MV-4-11 (cell line): ENCODE measurements at regions not wholly inside any gene's neighbourhood (a gene's known extent, or its start where the extent isn't known, plus 50 kb on each side); places are given as distances from the start of the nearest gene placed in this dataset.
"Not testable (repeated sequence)": the region's sequence is repeated elsewhere in the genome, so short reads cannot be mapped to it uniquely, and the experiment has no call there.

ENCODE experiments used
- DNase-seq: peaks from one replicate; lab custom pipeline; 2025; lab: John Stamatoyannopoulos, UW

DNA sequence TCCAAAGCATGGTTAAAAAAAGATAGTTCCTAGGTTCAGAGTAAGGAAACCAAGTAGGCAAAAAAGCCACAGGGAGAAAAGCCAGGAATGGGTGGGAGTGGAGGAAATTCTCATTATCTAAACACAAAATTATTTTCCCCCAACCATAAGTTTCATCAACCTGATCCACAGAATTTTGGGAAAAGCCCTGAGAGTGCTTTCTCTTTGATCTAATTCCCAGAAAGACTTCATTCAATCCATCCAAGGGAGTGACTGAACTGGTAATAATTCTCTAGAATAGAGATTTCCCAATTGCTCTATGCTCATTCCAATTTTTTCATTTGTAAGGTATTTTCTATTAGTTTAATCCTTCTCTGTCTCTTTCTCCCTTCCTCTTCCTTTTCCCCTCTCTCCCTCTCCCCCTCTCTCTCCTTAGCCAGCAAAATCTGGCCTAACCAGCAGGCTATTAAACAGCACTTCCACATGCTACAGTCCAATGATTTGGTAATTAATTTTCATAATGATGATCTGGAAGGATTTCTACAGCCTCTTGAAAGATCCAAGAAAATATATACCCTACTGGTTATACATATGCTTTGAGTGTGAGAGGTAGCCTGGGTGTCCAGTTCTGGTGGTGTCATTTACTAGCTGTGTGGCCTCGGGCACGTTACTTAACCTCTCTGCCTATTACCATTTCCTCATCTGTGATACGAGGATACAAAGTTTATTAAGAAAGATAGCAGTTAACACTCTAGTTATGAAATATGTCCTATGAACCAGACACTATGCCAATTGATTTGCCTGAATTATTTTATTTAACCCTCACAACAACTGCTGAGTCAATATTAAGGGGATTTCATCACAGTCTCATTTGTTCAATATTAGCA lies 251.5 kb upstream of the RASGEF1B start:
- no peak for DNase-seq

DNA sequence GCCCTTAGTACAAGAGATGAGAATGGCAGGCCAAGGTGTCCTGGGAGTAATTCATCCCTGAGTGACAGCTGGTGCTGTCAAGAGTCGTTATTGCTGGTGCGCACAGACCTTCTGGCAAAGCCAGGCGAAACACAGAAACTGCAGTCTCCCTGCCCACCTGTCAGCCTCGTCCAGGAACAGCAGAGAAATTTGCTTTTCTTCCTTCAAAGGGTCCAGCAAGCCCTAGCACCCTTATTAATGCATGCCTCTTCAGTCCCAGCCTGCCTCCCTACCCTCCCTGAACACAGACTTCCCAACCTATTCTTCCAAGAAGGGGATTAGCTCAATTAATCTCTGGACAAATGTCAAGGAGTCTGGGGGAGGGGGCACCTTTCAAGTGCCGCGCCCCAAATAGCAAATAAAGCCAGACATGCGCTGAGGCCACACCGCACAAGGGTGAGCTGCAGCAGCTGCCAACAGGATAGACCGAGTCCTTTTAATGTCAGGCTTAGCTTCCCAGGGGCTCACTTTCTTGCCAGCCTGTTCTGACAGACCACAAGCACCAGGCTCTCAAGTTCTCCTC lies 250.7 kb upstream of the RASGEF1B start:
- no peak for DNase-seq

DNA sequence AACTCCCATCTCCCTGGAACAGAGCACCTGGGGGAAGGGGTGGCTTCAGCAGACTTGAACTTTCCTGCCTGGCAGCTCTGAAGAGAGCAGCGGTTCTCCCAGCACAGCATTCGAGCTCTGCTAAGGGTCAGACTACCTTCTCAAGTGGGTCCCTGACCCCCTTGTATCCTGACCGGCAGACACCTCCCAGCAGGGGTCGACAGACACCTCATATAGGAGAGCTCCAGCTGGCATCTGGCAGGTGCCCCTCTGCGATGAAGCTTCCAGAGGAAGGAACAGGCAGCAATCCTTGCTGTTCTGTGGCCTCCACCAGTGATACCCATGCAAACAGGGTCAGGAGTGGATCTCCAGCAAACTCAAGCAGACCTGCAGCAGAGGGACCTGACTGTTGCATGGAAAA lies 244.1 kb upstream of the RASGEF1B start:
- DNase-seq: no peak

DNA sequence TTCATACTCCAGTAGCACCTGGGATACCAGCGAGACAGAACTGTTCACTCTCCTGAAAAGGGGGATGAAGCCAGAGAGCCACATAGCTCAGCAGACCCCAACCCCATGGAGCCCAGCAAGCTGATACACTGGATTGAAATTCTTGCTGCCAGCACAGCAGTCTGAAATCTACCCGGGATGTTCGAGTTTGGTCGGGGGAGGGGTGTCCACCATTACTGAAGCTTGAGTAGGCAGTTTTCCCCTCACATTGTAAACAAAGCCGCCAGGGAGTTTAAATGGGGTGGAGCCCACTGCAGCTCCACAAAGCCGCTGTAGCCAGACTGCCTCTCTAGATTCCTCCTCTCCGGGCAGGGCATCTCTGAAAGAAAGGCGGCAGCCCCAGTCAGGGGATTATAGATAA lies 243.7 kb upstream of the RASGEF1B start:
- not testable (repeated sequence) for DNase-seq

DNA sequence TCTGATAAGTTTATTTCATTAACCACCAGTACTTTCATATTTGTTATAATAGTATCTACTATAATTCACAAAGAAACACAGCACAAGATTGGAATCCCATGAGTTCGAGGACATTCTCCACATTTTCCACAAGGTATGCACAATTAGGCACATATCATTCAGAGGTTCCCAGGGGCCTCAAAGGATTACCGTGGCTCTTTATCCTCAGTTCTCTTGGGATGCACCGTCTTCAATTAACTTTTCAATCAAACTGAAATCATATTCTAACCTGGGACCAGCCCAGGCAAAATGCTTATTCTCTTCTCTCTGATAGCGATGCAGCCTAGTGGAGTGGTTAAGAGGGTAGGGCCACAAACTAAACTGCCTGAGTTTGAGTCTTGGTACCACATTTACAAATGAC lies 242.6 kb upstream of the RASGEF1B start:
- DNase-seq: no peak

DNA sequence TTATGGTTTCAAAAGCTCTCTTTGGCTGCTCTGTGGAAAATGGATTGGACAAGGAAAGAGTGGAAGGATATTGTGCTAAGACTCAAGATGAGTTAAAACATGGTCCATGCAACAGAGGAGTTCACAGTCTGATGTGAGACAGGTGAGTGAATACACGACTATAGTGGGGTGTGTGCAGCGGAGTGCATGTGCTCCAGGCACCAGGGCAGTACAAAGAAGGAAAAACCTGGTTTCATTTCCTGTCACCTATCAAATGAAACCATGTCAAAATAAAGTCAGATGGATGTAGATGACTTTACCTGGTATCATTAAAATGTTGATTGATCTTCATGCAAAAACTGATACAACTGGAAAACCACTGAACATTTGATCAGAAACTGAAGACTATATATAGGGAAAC lies 241.0 kb upstream of the RASGEF1B start:
- no peak for DNase-seq

DNA sequence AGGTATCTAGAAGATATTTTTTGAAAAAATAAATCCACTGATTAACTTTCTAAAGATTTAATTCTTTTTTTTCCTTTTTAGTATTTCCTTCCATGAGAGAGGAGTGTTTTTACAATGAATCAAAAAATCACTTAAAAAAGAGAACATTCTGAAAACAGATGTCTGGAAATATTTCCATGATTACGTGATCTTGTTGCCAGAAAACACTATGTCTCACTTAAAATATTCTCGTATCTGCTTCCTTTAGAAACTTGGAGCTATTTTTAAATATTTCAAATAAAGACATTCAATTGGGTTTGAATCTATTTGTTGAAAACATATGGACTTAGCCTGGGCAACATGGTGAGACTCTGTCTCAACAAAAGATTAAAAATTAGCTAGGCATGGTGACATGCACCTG lies 232.8 kb upstream of the RASGEF1B start:
- DNase-seq: no peak

DNA sequence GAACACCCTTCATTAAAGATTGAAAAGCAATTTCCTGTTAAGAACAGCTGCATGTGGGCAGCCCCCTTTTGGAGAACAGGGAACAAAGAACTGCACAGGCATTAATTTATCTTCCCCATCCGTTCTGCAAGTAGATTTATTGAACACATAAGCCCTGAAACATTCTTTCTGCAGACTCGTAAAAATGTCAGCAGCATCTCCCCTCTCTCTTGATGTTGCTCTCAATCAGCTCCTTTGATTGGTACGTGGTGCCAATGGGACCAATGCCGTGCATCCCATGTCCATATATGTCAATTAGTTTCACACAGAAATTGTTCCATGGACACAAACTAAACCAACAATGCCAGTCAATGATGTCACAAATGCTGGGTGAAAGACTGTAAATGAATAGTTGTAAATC lies 228.5 kb upstream of the RASGEF1B start:
- DNase-seq: no peak

DNA sequence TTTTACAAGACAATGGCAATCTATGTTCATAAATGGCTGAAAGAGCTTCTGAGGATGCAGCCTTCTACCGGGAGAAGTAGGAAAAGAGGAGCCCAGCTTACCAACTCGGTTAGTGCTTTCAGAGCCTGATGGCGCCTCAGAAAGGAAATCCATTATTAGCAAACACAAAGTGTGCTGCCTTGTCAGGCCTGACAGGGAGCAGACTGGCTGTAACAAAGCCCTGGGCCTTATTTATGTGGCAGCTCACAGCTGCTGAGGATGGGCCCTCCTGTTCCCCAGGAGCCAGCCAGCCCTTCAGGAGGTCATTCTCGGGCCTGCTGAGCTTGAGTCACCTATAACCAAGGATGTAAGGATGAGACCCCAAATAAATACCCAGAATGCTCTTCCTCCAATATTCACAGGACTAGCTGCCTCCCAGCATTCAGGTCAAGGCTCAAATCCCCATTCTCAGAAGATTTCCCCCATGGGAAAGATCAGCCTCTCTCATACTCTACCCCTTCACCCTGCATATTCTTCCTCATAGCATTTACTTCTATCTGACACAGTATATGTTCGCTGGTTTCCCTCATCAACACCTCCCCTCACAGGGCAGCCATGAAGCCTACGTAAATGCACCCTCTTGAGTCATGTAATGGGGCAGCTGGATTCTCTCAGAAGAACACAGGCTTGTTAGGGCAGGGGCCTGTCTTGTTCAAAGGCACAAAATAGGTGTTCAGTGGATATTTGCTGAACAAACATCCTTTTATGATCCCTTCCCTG lies 227.0 kb upstream of the RASGEF1B start:
- no peak for DNase-seq

DNA sequence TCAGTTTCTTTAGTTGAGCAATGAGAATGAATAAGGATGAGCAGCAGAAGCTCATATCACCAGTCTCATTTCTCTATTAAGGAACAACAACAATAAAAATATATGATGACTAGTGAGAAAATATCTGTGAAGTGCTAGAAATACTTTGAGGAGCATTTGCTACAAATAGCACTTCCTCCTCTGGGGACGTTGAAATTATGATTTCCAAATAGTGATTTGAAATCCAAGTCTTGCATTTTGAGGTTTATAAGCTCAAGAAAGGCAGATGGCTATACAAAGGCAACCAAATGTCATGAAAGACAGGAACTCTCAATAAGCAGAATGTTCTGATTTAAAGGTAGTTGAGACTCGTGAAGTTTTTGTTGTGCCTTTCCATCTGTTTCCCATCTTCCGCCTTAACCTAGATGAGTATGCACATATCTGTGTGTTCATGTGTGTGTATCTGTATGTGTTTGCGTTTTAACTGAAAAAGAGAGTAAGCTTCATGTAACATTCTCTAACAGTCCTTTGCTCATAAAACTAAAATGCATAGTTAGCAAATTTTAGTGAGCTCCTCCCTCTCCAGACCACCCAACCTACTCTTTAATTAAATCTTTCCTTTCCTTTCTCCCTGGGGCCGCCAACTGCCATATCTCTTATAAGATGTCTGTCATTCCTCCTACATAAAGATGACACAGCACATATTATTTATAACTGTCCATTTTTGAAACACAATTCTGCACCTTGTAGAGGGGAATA lies 222.6 kb upstream of the RASGEF1B start:
- DNase-seq: no peak

DNA sequence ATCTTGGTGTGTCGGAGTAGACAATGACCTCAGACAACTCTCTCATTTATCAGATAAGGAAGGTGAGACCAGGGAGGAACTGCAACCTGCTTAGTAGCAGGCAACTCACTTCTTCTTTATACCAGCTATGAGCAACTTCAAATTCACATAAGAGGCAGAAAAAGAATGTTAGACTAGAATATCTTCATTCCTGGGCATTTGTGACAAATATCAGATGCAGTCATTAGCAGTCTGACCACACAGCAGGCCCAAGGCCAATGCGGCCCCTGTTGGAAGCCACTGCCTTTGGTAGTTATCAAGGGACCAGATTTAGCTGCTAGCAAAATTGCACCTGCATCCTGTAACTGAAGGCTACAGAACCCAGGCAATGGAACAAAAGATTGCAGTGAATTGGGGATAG lies 219.2 kb upstream of the RASGEF1B start:
- DNase-seq: no peak

DNA sequence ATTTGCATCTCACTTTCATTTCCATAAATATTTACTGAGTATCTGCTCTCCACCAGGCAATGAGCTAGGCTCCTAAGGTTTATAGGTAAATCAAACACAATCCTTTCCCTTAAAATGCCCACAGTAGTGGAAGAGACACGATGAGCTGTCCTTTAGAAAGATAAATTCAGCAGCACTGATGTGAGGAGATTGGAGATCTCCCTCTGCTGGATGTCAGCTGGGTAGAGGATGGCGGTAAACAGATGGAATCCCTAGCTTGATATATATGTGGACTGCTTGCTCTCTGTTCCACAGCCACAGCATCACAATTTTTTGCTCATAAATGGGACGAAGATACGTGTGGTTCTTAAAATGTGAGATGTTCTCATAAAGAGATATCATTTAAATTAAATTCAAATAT lies 216.4 kb upstream of the RASGEF1B start:
- no peak for DNase-seq

DNA sequence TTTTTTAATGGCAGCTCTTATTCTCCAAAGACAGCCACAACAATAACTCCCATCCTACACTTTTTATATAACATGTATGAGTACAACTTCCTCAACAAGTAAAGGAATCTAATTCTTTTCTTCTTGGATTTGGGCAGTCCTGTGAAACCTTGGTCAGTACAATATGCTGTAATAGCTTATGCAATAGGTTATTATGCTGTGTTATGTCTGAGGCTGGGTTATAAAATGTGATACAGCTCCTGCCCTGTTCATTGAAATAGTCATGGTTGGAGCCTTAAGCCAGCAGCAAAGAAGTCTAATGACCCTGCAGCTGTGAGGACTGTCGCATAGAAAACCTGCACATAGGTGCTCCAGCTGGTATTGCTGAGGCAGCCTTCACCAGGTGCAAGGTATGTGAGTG lies 215.8 kb upstream of the RASGEF1B start:
- DNase-seq: no peak

DNA sequence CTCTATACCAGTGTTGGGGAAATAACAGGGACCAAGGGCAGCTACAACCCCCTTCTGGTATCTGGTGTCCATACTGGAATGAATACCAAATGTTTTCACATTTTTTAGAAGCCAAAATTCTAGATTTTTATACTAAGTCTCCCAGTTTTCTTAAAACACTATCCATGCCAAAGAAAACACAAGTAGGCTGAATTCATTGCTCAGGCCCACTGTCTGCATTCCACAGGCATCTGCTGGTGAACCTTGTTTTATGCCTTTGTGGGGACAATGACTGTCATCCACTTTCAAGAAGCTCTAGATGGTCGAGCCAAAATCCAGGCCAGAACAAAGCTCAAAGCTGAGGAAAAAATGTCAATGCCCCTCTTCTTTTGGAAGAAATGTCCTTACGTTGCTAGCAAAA lies 213.4 kb upstream of the RASGEF1B start:
- no peak for DNase-seq

DNA sequence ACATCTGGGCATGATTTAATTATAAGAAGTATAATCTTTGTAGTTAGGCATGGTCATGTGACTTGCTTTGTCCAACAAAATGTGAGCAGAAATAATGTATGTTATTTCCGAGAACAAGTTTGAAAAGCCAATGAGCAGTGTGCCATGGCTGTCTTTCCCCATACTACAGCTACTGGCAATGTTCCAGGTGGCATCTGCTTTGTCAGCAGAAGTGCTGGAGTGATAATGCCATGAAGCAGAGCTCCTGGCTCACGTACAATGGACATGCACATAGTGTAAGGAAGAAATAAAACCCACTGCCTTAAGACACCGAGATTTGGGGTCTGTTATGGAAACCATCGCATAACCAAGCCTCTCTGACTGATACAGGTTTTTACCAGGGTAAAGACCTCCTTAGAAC lies 212.6 kb upstream of the RASGEF1B start:
- no peak for DNase-seq

DNA sequence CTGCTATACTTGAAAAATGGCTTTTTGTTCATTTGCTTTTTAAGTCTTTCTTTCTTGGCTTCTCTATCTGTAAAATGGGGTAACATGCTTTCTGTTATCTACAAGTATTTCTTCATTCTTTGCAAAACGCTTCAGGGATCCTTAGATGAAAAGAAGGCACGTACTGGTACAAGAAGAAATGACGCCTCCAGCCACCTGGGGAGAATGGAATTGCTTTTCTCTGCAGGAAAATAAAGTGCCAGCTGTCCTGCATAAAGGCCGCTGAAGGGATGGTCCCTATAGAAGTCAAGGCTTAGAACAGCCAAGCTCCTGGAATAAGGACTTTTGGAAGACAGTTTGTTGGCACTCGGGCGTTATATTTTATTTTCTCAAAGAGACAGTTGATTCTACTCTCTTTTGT lies 210.8 kb upstream of the RASGEF1B start:
- no peak for DNase-seq

DNA sequence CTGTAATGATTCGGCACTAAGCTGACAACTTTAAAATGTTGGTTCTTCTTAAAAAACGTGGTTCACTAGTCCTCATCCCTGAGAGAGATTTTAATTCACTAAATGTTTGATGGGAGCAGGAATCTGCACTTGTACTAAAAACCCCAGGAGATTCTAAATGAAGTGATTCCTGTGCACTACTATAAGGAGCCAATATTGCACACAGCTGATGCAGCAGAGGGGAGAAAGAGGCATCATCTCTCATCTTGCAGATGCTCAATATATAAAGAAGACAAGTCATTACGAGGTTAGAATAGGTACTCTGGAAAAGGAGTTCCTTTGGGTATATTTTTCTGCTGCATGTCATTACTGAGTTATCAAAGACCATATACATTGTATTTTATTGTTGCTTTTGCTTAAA lies 207.6 kb upstream of the RASGEF1B start:
- DNase-seq: no peak

DNA sequence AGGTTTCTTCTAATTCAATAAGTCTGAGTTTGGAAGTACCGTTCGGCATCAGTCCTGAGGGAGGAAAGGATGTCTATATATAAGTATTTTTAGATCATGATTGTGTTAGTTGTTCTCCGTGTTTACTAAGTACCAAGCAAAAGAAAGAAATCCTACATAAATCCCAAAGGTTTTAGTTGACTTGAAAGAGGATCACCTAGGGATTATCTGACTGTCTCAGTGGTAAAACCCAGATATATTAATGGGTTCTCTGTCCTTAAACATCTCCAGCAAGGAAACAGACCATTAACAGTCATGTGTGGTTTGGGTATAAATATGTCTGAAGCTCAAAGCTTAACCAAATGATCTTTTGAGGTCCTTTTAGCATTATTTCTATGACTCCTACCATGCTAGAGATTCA lies 207.1 kb upstream of the RASGEF1B start:
- DNase-seq: no peak

DNA sequence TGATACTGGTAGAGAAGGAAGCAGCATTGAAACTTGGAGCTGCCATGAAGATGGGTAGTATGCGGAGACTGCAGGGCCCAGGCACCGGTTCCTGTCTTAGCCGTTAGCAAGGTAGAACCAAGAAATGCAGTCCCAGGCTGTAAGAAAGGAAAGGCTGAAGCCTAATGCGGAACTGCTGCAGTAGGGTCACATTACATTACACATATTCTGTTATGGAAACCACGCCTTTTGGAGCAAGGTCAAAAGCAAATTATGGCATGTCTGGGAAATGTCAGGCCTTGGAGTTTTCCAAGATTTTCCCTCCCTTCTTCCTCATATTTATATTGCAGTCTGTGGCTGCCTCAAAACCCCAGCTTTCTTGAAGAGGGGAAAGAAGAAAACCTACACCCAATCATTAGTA lies 204.8 kb upstream of the RASGEF1B start:
- DNase-seq: no peak

DNA sequence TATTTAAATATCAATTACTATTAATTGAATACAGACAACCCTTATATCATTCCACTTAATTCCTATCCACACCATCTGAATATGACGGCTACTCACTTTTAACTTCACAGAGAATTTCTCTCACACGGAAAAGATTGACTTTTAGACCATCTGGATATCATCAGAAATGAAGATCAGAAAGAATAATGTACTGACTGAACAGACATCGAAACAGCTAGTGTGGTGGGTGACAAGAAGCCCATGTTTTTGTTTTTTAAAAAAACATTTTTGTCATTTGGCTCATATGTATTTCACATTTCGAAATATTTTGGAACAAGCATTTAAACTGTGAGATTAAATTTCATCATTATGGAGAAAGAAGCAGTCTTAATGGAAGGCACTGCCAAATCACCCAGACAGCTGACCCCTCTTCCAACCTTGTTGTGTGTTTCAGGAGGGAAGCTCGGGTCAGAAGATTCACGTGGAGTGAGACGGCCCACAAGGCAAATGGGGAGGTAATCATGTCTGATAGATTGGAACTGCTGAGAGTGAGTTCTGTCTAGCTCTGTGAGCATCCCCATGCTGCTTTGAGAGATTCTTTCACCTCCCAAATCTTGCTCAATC lies 204.2 kb upstream of the RASGEF1B start:
- DNase-seq: no peak

DNA sequence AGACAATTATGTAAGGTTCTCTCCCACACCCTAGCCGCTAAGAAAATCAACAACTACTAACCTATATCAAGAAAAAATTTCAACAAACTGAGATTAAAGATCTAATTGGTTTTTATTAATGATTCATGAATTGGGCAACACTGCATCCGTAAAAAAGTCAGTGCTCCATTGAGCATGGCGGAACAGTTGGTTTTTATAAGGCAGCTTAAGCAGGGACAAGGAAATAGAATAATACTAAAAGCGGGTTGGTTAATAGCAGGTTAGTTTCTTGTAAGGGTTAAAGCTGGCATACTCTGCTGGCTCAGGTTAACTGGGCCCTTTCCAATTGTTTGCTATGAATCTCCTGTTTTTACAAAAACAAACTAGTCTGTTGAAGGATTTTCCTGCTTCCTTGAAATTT lies 202.3 kb upstream of the RASGEF1B start:
- no peak for DNase-seq

DNA sequence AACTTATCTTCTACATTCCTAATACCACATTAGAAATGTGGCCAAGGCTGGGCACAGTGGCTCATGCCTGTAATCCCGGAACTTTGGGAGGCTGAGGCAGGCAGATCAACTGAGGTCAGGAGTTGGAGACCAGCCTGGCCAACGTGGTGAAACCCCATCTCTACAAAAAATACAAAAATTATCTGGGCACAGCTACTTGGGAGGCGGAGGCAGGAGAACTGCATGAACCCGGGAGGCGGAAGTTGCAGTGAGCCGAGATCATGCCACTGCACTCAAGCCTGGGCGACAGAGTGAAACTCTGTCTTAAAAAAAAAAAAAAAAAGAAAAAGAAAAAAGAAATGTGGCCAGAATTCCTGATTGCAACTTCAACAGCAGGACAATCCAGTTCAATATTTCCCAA lies 196.6 kb upstream of the RASGEF1B start:
- not testable (repeated sequence) for DNase-seq
